LNCaP clone FGC (cell line): ENCODE measurements at regions not wholly inside any gene's neighbourhood (a gene's known extent, or its start where the extent isn't known, plus 50 kb on each side); places are given as distances from the start of the nearest gene placed in this dataset.

Source experiments
- DNase-seq: peaks from one replicate; pipeline ENCODE4 v3.0.0-alpha.2; 2011; ENCODE audit warnings: low read depth
- H3K4me3 ChIP-seq: 2 replicates; pipeline ENCODE4 v1.5.1; 2011; ENCODE audit warnings: mild to moderate bottlenecking, low read depth, low read length, control low read depth
- TF ChIP-seq, protein P1 (sequence below): IDR thresholded peaks from 2 replicates; pipeline ENCODE4 v1.5.1; 2012; ENCODE audit warnings: mild to moderate bottlenecking; ENCODE audit not compliant: control insufficient read depth, insufficient read depth; ENCODE audit errors: extremely low read depth

DNA sequence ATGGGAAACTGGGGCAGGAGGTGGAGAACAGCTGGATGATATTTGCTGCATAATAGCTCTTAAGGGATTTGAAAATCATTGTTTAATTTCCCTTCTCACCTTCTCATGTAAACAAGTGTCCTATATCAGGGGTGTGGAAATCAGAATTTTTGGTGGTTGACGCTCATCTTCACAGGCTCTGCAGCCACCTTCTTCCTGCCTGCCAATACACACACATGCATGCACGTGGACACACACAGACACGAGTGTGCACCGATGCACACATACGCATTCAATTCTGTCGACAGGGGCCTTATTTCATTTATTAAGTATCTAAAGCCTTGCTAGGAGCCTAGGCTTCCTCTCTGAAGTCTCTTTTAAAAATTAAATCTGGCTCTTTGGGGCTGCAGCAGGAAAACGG lies 349.4 kb upstream of the NCAM1 start:
- no peak overlapping the region for H3K4me3 ChIP-seq
- TF ChIP-seq, protein P1, sequence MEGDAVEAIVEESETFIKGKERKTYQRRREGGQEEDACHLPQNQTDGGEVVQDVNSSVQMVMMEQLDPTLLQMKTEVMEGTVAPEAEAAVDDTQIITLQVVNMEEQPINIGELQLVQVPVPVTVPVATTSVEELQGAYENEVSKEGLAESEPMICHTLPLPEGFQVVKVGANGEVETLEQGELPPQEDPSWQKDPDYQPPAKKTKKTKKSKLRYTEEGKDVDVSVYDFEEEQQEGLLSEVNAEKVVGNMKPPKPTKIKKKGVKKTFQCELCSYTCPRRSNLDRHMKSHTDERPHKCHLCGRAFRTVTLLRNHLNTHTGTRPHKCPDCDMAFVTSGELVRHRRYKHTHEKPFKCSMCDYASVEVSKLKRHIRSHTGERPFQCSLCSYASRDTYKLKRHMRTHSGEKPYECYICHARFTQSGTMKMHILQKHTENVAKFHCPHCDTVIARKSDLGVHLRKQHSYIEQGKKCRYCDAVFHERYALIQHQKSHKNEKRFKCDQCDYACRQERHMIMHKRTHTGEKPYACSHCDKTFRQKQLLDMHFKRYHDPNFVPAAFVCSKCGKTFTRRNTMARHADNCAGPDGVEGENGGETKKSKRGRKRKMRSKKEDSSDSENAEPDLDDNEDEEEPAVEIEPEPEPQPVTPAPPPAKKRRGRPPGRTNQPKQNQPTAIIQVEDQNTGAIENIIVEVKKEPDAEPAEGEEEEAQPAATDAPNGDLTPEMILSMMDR: no peak

DNA sequence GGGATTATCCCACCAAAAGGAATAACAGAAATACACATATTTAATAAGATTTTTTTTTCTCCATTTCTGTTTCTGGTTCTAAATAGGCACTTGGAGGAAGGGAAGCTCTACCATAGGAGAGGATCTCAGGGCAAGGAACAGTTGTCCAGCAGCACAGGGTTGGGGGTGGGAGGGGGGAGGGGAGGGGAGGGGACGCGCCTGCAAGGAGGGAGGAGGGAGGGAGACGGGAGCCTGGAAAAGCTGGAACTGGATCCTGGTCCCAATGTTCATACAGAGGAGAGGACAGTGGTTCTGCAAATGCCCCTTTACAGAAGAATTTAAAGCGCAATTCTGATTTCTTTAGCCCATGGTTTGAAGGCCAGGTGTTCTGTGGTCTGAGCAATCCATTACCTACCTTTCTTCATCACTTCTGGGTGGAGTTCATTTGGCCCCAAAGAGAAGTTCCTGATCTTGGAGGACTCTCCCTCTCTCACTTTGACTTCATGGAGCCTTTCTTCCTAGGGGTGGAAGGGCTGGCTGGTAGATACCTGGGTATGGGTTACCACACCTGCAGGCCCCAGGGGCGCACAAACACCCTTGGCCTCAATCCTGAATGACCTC lies 348.9 kb upstream of the NCAM1 start:
- no peak overlapping the region for H3K4me3 ChIP-seq
- no peak for DNase-seq
- TF ChIP-seq, protein P1: no peak

More for the DNA sequence above, 349.4 kb upstream of the NCAM1 start:
- DNase-seq: no peak

DNA sequence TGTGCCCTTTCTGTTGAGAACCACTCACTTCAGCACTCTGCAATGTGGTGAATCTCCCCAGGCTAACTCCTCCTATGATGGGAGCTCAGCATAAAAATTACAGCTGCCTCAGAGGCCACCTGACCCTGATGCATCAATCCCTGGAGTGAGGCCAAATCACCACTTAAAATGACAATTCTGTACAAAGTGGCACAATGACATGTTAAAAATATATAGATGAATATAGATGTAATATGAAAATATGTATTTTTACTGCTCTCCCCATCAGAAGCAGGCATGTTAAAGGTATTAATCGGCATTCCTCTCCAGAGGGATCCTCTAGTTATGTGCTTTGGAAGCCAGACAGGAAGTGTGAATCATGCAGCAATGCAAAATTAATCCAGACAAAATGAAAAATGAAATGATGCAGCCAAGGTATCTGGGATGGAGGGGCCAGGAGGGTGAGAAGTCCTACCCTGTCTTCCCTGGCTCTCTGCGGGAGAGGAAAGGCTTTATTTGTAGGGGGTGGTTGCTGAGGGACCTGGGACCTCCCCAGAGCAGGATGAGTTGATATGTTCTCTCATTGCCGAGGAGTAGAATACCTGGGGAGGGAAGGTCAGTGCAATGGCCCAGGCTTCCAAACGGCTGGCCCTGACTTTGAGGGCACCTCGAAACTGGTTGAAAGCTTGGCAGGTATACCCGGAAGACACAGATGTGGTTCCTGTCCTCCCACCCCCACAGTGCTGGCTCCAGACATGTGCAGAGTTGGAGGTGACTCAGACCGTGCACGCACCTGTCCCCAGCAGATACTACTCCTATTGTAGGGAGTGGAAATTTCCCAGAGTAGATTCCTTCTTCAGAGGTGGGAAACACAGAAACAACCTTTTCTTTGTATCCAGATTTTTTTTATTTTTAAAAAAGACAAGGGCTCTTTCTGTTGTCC lies 347.9 kb upstream of the NCAM1 start:
- TF ChIP-seq, protein P1: no peak
- H3K4me3 ChIP-seq: no peak overlapping the region
- DNase-seq: no peak

DNA sequence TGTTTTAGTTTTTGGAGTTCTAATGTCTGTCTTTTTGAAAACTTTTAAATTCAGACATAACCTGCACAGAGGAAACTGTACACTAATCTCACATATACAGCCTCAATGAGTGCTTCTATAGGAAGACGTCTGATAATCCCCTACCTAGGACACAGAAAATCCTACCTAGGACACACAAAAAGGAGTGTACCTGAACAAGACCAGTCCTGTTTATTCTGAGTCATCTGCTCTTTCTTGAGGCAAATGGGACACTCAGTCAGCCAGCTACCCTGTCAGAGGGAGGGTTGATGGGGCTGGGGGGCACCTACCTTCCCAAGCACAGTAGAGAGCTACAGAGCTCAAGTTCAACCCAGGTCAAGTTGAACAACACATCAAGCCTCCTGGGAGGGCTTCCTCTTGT lies 346.6 kb upstream of the NCAM1 start:
- DNase-seq: no peak

DNA sequence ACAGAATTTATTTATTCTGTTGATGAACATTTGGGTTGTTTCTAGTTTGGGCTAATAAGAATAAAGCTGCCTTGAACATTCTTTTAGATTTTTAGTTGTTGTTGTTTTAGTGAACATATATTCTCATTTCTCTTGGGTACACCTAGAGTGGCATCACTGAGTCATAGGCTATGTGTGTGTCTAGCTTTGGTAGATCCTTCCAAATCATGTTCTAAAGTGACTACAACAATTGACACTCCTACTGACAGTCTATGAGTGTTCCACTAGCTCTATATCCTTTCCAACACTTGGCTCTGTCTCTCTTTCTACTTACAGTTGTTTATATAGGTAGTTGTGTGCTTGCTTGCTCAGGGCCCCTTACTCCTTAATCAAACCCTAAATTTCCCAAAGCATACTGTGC lies 346.0 kb upstream of the NCAM1 start:
- TF ChIP-seq, protein P1: no peak
- no peak overlapping the region for H3K4me3 ChIP-seq
- no peak for DNase-seq

More for the DNA sequence above, 346.6 kb upstream of the NCAM1 start:
- no peak overlapping the region for H3K4me3 ChIP-seq
- TF ChIP-seq, protein P1: no peak

DNA sequence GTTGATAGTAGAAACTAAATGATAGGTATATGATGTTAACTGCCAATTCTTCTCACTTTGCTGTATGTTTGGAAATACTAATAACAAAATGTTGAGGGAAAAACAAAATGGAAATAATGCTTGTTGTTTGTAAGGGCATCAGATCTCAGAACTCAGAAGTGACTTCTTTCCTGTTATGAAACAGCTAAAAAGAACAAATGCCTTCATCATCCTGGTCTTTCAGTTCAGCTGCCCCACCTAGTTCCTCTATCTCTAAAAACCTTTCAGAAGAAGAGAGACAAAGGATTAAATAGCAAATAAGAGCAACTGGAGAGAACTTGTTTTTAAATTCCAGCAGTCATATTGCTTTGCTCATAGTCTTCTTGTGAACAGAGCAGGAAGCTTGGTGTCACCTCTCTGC lies 345.3 kb upstream of the NCAM1 start:
- no peak overlapping the region for H3K4me3 ChIP-seq
- TF ChIP-seq, protein P1: no peak
- no peak for DNase-seq
